Skeletal muscle cell (primary cell): ENCODE measurements at regions not wholly inside any gene's neighbourhood (a gene's known extent, or its start where the extent isn't known, plus 50 kb on each side); places are given as distances from the start of the nearest gene placed in this dataset.
A peak's percentile ranks its signal among the peaks of the same experiment; 100 is the strongest.

Source experiments
- DNase-seq: peaks from one replicate; pipeline ENCODE4 v3.0.0-alpha.2; 2010; ENCODE audit warnings: low read depth
- H3K4me3 ChIP-seq: 2 replicates; pipeline ENCODE4 v1.5.1; 2011; ENCODE audit warnings: low read depth, mild to moderate bottlenecking, control low read depth, low read length, moderate library complexity

DNA sequence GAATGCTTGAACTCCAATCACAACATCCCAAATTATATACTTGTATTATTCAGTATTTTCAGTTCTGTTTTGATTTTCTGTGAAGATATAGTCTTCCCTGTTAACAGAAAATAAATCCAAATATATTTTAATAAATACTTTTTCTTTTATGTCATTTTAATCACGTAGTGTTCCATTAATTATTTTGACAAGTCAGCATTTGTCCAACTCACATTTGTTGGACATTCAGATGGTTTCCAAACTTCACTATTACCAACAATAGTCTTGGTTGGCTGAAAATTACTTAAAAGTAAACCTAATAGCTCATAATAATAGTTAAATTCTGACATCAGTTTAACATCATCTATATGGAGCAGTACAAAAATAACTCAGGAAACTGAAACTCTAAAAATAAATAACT lies 60.7 kb upstream of the SPANXD start:
- no peak overlapping the region for H3K4me3 ChIP-seq

DNA sequence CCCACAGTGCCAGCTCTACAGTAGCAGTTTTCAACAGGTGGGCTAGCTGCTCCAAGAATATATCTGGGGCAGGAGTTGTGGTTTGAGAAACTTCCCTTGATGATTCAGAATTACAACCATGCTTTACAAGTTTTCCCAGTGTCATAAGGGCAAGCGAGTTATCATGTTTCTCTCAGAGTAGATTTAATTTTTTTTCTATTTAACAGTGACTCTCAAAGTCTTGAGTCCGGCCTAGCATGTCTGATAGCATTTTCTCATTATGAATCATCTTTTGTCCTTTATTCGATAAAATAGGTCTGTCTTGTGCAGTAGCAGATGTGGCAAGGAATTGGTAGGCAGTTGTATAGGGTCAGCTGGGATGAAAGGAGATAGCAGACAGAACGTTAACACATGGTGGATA lies 62.2 kb upstream of the SPANXD start:
- H3K4me3 ChIP-seq = no peak overlapping the region
- DNase-seq = peak; percentile 7

More for the DNA sequence above, 60.7 kb upstream of the SPANXD start:
- DNase-seq = no peak

DNA sequence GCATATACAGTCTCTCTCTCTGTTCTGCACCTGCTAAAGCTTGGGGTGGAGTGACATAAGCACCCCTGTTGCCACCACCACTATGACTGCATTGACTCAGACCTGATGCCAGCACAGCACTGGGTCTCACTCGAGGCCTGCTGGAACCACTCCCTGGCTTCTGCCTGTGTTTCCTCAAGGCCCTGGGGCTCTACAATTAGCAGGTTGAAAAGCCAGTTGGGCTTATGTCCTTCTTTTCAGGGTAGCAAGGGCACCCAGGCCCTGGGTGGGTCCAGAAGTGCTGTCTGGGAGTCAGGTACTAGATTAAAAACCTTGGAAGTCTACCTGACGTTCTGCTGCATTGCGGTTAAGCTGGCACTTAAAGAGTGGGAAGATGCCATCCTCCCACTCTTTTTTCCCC lies 50.5 kb upstream of the MAGEC3 start:
- DNase-seq = no peak
- H3K4me3 ChIP-seq = no peak overlapping the region
